HT1080 (cell line): ENCODE measurements at regions not wholly inside any gene's neighbourhood (a gene's known extent, or its start where the extent isn't known, plus 50 kb on each side); places are given as distances from the start of the nearest gene placed in this dataset.
"Not testable (repeated sequence)": the region's sequence is repeated elsewhere in the genome, so short reads cannot be mapped to it uniquely, and the experiment has no call there.

Experiments used
- DNase-seq: peaks from one replicate; pipeline ENCODE4 v3.0.0-alpha.2; 2015; ENCODE audit warnings: low read depth

GRCh38 chr6:95660544-95660943 lies 83.2 kb downstream of the MANEA start:
- no peak for DNase-seq

DNA sequence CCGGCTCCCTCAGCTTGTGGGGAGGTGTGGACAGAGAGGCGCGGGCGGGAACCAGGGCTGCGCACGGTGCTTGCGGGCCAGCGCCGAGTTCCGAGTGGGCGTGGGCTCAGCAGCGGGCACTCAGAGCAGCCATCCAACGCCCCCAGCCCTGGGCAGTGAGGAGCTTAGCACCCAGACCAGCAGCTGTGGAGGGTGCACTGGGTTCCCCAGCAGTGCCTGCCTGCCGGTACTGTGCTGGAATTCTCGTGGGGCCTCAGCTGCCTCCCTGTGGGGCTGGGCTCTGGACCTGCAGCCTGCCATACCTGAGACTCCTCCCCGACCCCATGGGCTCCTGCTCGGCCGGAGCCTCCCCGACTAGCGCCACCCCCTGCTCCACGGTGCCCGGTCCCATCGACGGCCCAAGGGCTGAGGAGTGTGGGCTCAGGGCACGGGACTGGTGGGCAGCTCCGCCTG lies 92.7 kb downstream of the MANEA start:
- no peak for DNase-seq

- no peak for DNase-seq
Observed at GRCh38 chr6:95676011-95676628, 98.8 kb downstream of the MANEA start.

DNA sequence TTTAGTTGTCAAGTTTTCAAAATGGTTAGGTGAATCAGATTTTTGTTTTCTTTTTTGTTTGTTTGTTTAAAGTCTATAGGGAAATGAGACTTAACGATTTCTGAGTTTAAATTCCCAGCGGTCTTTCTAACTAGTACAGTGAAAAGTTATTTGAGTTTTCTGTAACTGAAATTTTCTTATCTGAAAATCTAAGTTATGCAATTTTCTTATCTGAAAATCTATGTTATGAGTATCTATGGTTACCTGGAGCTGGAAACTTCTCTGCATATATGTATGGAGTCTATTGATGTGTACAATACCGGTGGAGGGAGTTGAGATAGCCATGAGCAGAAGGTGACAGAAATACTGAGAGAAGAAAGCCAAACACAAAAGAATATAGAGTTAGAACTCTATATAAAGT lies 102.6 kb downstream of the MANEA start:
- no peak for DNase-seq

GRCh38 chr6:95681736-95682135 lies 104.4 kb downstream of the MANEA start:
- DNase-seq, result no peak

DNA sequence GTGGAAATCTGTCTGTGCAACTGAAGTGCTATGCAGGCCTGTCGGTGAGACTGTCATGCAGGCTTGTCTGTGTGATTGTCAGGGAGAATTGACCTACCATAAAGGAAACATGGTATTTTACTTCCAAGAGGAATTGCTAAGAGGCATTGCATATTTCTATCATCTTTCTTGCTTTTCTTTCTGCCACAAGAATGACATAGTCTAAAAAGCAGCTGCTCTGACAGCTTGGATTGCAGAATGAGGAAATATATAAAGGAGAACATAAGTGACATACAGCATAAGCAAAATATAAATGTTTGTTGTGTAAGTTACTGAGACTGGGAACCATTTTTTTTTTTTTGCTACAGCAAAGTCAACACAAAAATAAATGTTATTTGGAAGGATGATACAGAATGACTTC lies 105.1 kb downstream of the MANEA start:
- DNase-seq, result no peak

GRCh38 chr6:95685822-95686221 lies 108.5 kb downstream of the MANEA start:
- no peak for DNase-seq

DNA sequence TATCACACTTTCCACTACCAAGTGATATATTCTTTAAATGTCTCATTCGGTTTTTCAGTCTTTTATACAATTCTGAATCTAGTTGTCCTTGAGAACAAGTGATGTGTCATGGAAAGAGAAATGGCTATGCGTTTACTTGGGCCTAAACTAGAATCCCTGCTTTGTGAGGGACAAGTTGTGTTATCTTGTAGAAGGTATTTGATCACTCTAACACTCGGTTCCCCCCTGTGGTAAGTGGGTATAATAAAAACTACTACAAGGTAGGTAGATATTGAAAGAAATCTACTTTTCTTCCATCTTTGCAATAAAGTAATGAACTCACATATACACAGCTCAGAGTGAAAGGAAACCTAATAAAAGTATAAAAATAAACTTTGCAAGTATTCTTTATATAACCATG lies 108.9 kb downstream of the MANEA start:
- DNase-seq, result no peak

DNA sequence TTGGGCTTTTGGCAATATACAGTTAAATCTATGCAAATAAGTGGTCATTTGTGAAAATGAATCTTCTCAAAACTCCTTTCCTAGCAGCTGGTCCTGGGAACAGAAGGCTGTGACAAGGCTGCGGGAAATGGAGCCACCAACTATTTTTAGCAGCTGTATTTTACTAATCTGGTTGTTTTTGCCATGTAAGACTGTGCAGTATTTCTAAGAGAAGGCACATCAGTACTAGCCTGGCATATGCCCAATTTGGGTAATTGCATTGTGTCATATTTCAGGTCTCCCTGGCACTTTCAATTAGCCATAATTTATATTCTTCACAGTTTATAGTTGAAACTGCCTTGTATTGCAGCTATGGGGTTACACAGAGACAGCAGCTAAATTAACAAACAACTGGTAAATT lies 109.6 kb downstream of the MANEA start:
- no peak for DNase-seq

DNA sequence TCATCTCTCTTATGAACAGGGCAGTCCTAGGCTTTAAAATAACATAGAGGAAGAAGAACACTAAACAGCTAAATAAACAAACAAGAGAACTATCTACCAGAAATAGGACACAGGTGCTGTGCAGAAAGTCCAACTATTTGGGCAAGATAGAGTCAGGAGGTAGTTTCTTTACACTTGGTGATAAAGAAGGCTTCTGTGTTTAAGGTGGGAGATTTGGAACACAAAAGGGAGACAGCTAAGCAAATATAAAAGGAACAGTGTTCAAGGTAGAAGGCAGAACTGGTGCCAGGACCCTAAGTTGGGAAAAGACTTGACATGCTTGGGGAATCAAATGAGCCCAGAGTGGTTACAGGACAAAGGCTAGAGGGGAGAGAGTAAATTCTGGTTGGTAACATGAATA lies 110.5 kb downstream of the MANEA start:
- DNase-seq, result no peak

- peak; percentile 41 for DNase-seq
Observed at GRCh38 chr6:95690328-95690727, 113.0 kb downstream of the MANEA start.

DNA sequence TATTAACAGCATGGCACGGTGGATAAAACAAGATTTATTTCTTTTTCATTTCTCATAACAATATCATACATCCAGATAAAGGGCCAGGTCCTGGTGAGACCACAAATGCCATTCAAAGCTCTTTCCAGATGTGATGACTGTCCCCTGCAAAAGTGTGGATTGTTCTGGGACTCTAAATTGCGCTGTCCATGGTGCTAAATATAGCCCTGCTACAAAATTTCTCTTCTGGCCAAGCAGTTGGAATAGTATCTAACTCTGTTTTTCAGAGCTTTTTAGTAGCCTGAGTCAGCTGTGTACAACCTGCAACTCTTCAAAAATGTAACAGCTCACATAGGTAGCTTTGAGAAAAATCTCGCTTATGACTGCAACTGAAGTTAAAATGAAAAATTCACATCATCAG lies 115.8 kb downstream of the MANEA start:
- DNase-seq, result peak; percentile 23

DNA sequence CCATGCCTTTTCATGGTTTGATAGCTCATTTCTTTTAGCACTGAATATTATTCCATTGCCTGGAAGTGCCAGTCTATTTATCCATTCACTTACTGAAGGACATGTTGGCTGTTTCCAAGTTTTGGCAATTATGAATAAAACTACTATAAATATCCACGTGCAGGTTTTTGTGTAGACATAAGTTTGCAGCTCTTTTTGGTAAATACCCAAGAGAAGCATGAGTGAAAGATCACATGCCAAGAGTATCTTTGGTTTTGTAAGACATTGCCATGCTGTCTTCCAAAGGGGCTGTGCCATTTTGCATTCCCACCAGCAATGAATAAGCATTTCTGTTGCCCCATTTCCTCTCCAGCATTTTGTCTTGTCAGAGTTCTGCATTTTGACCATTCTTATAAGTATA lies 120.9 kb downstream of the MANEA start:
- DNase-seq, result no peak

- DNase-seq, result peak; percentile 0
Observed at GRCh38 chr6:95723638-95724037, 146.3 kb downstream of the MANEA start.

DNA sequence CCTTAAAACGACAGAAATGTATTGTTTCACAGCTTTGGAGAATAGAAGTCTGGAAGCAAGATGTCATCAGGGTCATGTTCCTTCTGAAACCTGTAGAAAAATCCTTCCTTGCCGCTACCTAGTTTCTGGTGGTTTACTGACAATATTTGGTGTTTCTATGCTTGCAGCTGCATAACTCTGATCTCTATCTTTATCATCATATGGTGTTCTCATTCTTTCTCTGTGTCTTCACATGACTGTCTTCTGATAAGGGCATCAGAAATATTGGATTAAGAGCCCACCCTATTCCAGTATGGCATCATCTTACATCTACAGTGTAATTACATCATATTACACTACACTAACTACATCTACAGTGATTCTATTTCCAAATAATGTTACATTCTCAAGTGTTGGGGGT lies 148.0 kb downstream of the MANEA start:
- no peak for DNase-seq

DNA sequence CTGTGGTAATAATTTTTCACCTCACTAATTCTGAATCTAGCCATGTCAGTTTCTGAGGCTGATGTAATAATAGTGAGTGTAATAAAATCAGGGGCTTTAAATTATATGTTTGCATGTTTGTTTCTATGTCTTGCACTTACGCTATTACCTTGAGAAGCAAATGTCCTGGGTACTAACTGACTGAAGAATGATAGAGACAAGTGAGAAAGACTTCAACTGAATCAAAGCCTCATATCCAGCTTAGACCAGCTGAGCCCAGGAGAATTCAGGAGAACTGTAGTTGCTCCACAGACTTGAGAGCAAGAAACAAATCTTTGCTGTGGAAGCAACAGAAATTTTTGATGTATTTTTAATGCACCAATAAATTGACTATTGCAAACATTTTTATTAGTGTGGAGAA lies 162.8 kb downstream of the MANEA start:
- no peak for DNase-seq

GRCh38 chr6:95741045-95741444 lies 163.7 kb downstream of the MANEA start:
- peak; percentile 55 for DNase-seq

DNA sequence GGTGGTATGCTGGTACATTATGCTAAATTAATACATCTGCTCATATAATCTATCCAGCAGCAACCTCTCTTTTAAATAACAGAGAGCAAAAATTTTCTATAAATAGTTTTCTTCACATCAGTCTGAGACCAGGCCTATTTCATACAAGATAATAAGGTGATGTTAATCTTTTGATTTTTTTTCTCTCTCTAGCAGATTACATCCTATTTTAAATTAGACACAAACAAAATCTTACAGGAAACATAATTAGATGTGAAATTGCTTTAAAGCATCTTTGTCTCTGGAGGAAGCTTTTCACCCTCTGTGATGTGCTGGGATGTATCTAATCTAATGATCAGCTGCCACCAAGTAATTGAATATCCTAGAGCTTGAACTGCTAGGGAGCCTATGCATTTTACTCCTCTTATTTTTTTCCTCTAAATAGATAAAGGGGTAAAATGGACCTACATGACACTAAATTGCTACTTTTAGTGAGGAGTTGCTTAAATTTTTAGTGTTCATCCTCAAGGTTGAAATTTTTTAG lies 165.5 kb downstream of the MANEA start:
- DNase-seq, result no peak

- no peak for DNase-seq
Observed at GRCh38 chr6:95743591-95743990, 166.3 kb downstream of the MANEA start.

DNA sequence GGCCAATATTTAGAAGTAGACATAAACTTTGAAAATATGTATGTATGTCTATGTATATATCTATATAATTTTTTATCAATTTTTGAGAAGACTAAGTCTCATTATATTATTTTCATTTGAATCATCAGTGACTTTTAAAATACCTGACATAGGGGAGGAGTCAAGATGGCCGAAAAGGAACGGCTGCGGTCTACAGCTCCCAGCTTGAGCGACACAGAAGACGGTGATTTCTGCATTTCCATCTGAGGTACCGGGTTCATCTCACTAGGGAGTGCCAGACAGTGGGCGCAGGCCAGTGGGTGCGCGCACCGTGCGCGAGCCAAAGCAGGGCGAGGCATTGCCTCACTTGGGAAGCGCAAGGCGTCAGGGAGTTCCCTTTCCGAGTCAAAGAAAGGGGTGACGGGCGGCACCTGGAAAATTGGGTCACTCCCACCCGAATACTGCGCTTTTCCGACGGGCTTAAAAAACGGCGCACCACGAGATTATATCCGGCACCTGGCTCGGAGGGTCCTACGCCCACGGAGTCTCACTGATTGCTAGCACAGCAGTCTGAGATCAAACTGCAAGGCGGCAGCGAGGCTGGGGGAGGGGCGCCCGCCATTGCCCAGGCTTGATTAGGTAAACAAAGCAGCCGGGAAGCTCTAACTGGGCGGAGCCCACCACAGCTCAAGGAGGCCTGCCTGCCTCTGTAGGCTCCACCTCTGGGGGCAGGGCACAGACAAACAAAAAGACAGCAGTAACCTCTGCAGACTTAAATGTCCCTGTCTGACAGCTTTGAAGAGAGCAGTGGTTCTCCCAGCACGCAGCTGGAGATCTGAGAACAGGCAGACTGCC lies 181.1 kb downstream of the MANEA start:
- not testable (repeated sequence) for DNase-seq

- no peak for DNase-seq
Observed at GRCh38 chr6:95767897-95768463, 190.6 kb downstream of the MANEA start.

- DNase-seq, result no peak
Observed at GRCh38 chr6:95768539-95768938, 191.2 kb downstream of the MANEA start.
